ENCODE measurements at regions not wholly inside any gene's neighbourhood (a gene's known extent, or its start where the extent isn't known, plus 50 kb on each side); places are given as distances from the start of the nearest gene placed in this dataset.

DNA sequence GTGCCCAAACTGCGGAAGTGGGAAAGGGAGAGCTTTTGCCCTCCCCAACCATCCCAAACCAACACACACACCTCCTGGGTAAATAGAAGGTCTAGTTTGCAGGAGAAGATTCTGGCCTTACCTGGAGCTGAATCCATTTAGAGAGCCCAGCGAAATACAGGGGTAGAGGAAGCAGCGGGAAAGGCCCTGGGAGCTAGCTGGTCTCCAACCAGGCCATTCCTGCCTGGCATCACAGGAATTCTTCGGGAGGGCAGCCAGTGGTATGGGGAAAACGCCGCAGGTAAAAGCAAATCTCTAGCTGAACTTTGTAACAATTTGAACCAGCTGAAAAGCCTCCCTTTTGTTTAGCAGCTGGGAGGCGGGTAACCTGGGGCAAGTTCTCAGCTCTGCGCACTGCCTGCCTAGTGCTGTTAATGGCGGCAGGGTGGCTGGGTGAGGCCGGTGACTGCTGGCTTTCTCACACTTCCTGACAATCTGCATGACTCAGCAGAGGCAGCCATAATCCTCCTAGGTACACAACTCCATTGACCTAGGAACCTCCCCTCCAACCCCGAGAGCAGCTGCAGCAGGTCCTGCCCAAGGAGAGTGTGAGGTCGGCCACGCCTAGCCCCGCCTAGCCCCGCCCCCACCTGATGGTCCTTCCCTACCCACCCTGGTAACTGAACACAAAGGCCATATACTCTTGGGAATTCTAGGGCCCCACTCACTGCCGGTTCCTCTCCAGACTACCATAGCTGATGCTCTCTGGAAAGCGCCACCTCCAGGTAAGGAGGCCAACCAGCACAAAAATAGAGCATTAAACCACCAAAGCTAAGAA is 483.8 kb upstream of the REG3G start (continued):
- TF ChIP-seq SP4 (CRISPR knock-in tag; IDR thresholded peaks at IDR 0.05) = peak; percentile 72
- no peak; the same call in 1 of the 2 replicates for TF ChIP-seq POLR2AphosphoS2 (IDR thresholded peaks at IDR 0.05; ENCODE audit: low read depth, low read length)
- TF ChIP-seq PLRG1 (conservative IDR thresholded peaks at IDR 0.05) = no peak
- TF ChIP-seq ZNF280D (CRISPR knock-in tag; IDR thresholded peaks at IDR 0.05) = peak; percentile 61
- peak; percentile 66; the same call in 1 of the 2 replicates for TF ChIP-seq DR1 (CRISPR knock-in tag; IDR thresholded peaks at IDR 0.05)
- TF ChIP-seq KDM5A (IDR thresholded peaks at IDR 0.05; ENCODE audit: borderline replicate concordance, low read length) = peak; percentile 65; the same call in 1 of the 2 replicates
- TF ChIP-seq ZNF562 (CRISPR knock-in tag; IDR thresholded peaks at IDR 0.05; ENCODE audit: borderline replicate concordance) = no peak
- no peak; the same call in none of the 2 replicates for TF ChIP-seq SOX13 (IDR thresholded peaks at IDR 0.05)
- TF ChIP-seq SOX13 (CRISPR knock-in tag; conservative IDR thresholded peaks at IDR 0.05 in 1 of 2, IDR thresholded peaks at IDR 0.05 in 1 of 2) = peak in 1 of 2 experiments; percentile 71; a peak in 2 of 4 replicates
- no peak for TF ChIP-seq ZNF672 (CRISPR knock-in tag; IDR thresholded peaks at IDR 0.05)
- TF ChIP-seq ZC3H4 (CRISPR knock-in tag; IDR thresholded peaks at IDR 0.05; ENCODE audit: borderline replicate concordance) = peak; percentile 63; the same call in 1 of the 2 replicates
- peak; percentile 53 for TF ChIP-seq RARA (CRISPR knock-in tag; IDR thresholded peaks at IDR 0.05)
- 0 out of 2 replicates have a peak, but pooled peaks have one; percentile 9 for TF ChIP-seq TCF7 (IDR thresholded peaks at IDR 0.05; ENCODE audit: low read depth)
- no peak for TF ChIP-seq ZNF674 (CRISPR knock-in tag; IDR thresholded peaks at IDR 0.05; ENCODE audit: low read depth)
- TF ChIP-seq IKZF1 (IDR thresholded peaks at IDR 0.05) = no peak
- peak; percentile 16 for TF ChIP-seq ZBTB26 (CRISPR knock-in tag; IDR thresholded peaks at IDR 0.05; ENCODE audit: borderline replicate concordance)
- no peak for TF ChIP-seq MZF1 (CRISPR knock-in tag; IDR thresholded peaks at IDR 0.05; ENCODE audit: borderline replicate concordance)
- TF ChIP-seq ZNF546 (CRISPR knock-in tag; conservative IDR thresholded peaks at IDR 0.05) = no peak; the same call in 1 of the 2 replicates
- peak; percentile 37; the same call in 1 of the 2 replicates for TF ChIP-seq ZNF7 (CRISPR knock-in tag; IDR thresholded peaks at IDR 0.05)

Data from HepG2 (cell line).